ENCODE measurements at regions not wholly inside any gene's neighbourhood (a gene's known extent, or its start where the extent isn't known, plus 50 kb on each side); places are given as distances from the start of the nearest gene placed in this dataset.

- no peak for TF ChIP-seq CTCF (conservative IDR thresholded peaks at IDR 0.05; ENCODE audit: low read depth in 2 of 2)
- no peak for TF ChIP-seq EZH2 (IDR thresholded peaks at IDR 0.05; ENCODE audit: low read depth, unreplicated experiment)
- TF ChIP-seq EZH2phosphoT487 (IDR thresholded peaks at IDR 0.05; ENCODE audit: unreplicated experiment): no peak
Measured at GRCh38 chr10:62718585-62718984, 85.9 kb upstream of the ADO start.
